Activated naive CD8-positive, alpha-beta T cell treated with anti-CD3 and anti-CD28 coated beads, Interleukin-2, amount 10 ng/mL, durations not matched to agents 7 days and 5 days (primary cell): ENCODE measurements at regions not wholly inside any gene's neighbourhood (a gene's known extent, or its start where the extent isn't known, plus 50 kb on each side); places are given as distances from the start of the nearest gene placed in this dataset.

Source experiments
- ATAC-seq: fragments of 150-1000 bp; cut with Tn5 transposase; one replicate; pipeline ENCODE4 v1.10.0; 2021; ENCODE audit warnings: low read depth, moderate library complexity
- POLR2A ChIA-PET: fragments of 350-600 bp; sonication (Branson Sonifier 250); formaldehyde crosslinking; loops from one replicate; lab custom pipeline; 2021; ENCODE audit warnings: antibody characterized with exemption; lab: Charles Lee
- DNase-seq: peaks from one replicate; pipeline ENCODE4 v3.0.0; 2021
- H3K27ac Mint-ChIP-seq: one replicate; pipeline ENCODE4 v1.8.0; 2022; ENCODE audit warnings: mild to moderate bottlenecking, mixed read lengths
- H3K27me3 Mint-ChIP-seq: one replicate; pipeline ENCODE4 v1.8.0; 2022; ENCODE audit warnings: mild to moderate bottlenecking, moderate library complexity, mixed read lengths
- H3K36me3 Mint-ChIP-seq: one replicate; pipeline ENCODE4 v1.8.0; 2021; ENCODE audit warnings: mild to moderate bottlenecking, mixed read lengths
- H3K4me1 Mint-ChIP-seq: one replicate; pipeline ENCODE4 v1.8.0; 2021; ENCODE audit warnings: mixed read lengths
- H3K4me3 Mint-ChIP-seq: one replicate; pipeline ENCODE4 v1.8.0; 2022; ENCODE audit warnings: mild to moderate bottlenecking, moderate library complexity, mixed read lengths
- H3K9me3 Mint-ChIP-seq: one replicate; pipeline ENCODE4 v1.8.0; 2021; ENCODE audit warnings: mixed read lengths

- no peak for DNase-seq
- H3K36me3 Mint-ChIP-seq, result no peaks in the 10 kb centered on the region
- H3K9me3 Mint-ChIP-seq, result no peaks in the 10 kb centered on the region
- no peak overlapping the region for H3K27ac Mint-ChIP-seq
- no peak for ATAC-seq
- POLR2A ChIA-PET, result no interaction called here
- H3K27me3 Mint-ChIP-seq, result no peaks in the 10 kb centered on the region
- no peak overlapping the region for H3K4me3 Mint-ChIP-seq
- H3K4me1 Mint-ChIP-seq, result no peaks in the 10 kb centered on the region
These were observed 146.8 kb upstream of the ADAMTSL1 start for GRCh38 chr9:18327121-18327520.

- no peak for ATAC-seq
- DNase-seq, result no peak
- no peak overlapping the region for H3K4me3 Mint-ChIP-seq
- no peaks in the 10 kb centered on the region for H3K9me3 Mint-ChIP-seq
- no peak overlapping the region for H3K27ac Mint-ChIP-seq
- no peaks in the 10 kb centered on the region for H3K36me3 Mint-ChIP-seq
- no peaks in the 10 kb centered on the region for H3K27me3 Mint-ChIP-seq
- H3K4me1 Mint-ChIP-seq, result no peaks in the 10 kb centered on the region
- POLR2A ChIA-PET, result no interaction called here
These were observed 143.3 kb upstream of the ADAMTSL1 start for GRCh38 chr9:18330401-18331309.

GRCh38 chr9:18331310-18331684 lies 142.7 kb upstream of the ADAMTSL1 start:
- no peak overlapping the region for H3K27ac Mint-ChIP-seq
- POLR2A ChIA-PET, result no interaction called here
- H3K4me3 Mint-ChIP-seq, result no peak overlapping the region
- DNase-seq (no peak), ATAC-seq (no peak)
- no peaks in the 10 kb centered on the region for H3K4me1 Mint-ChIP-seq
- H3K36me3 Mint-ChIP-seq, result no peaks in the 10 kb centered on the region
- no peaks in the 10 kb centered on the region for H3K9me3 Mint-ChIP-seq
- H3K27me3 Mint-ChIP-seq, result no peaks in the 10 kb centered on the region

- no peak for DNase-seq
- Mint-ChIP-seq H3K36me3 (no peaks in the 10 kb centered on the region), H3K27me3 (no peaks in the 10 kb centered on the region), H3K4me3 (no peak overlapping the region), H3K4me1 (no peaks in the 10 kb centered on the region), H3K27ac (no peak overlapping the region), H3K9me3 (no peaks in the 10 kb centered on the region)
- ATAC-seq, result no peak
- POLR2A ChIA-PET, result no interaction called here
These were observed 142.1 kb upstream of the ADAMTSL1 start for GRCh38 chr9:18331808-18332209.

GRCh38 chr9:18333157-18333556 lies 140.8 kb upstream of the ADAMTSL1 start:
- no peak for DNase-seq
- Mint-ChIP-seq H3K27me3 (no peaks in the 10 kb centered on the region), H3K9me3 (no peaks in the 10 kb centered on the region), H3K4me3 (no peak overlapping the region), H3K27ac (no peak overlapping the region), H3K36me3 (no peaks in the 10 kb centered on the region), H3K4me1 (no peaks in the 10 kb centered on the region)
- POLR2A ChIA-PET, result no interaction called here
- no peak for ATAC-seq

GRCh38 chr9:18335825-18336224 lies 138.1 kb upstream of the ADAMTSL1 start:
- H3K27ac Mint-ChIP-seq, result no peak overlapping the region
- H3K36me3 Mint-ChIP-seq, result no peaks in the 10 kb centered on the region
- no peak for ATAC-seq
- H3K27me3 Mint-ChIP-seq, result no peaks in the 10 kb centered on the region
- no peaks in the 10 kb centered on the region for H3K9me3 Mint-ChIP-seq
- POLR2A ChIA-PET, result no interaction called here
- no peaks in the 10 kb centered on the region for H3K4me1 Mint-ChIP-seq
- H3K4me3 Mint-ChIP-seq, result no peak overlapping the region
- DNase-seq, result no peak

- DNase-seq (no peak), ATAC-seq (no peak)
- Mint-ChIP-seq H3K27me3 (no peaks in the 10 kb centered on the region), H3K4me1 (no peaks in the 10 kb centered on the region), H3K27ac (no peak overlapping the region), H3K36me3 (no peaks in the 10 kb centered on the region), H3K4me3 (no peak overlapping the region), H3K9me3 (peaks cover 1% of the 10 kb centered on the region)
- POLR2A ChIA-PET, result no interaction called here
These were observed 135.9 kb upstream of the ADAMTSL1 start for GRCh38 chr9:18338042-18338441.

GRCh38 chr9:18343784-18344183 lies 130.2 kb upstream of the ADAMTSL1 start:
- H3K4me3 Mint-ChIP-seq, result no peak overlapping the region
- H3K27ac Mint-ChIP-seq, result no peak overlapping the region
- no peaks in the 10 kb centered on the region for H3K4me1 Mint-ChIP-seq
- POLR2A ChIA-PET, result no interaction called here
- no peak for ATAC-seq
- peaks cover 1% of the 10 kb centered on the region for H3K9me3 Mint-ChIP-seq
- no peaks in the 10 kb centered on the region for H3K36me3 Mint-ChIP-seq
- no peaks in the 10 kb centered on the region for H3K27me3 Mint-ChIP-seq
- no peak for DNase-seq

GRCh38 chr9:18346745-18347144 lies 127.2 kb upstream of the ADAMTSL1 start:
- no peaks in the 10 kb centered on the region for H3K9me3 Mint-ChIP-seq
- POLR2A ChIA-PET, result no interaction called here
- H3K4me3 Mint-ChIP-seq, result no peak overlapping the region
- no peak for DNase-seq
- H3K36me3 Mint-ChIP-seq, result no peaks in the 10 kb centered on the region
- peaks cover 3% of the 10 kb centered on the region for H3K27me3 Mint-ChIP-seq
- H3K4me1 Mint-ChIP-seq, result no peaks in the 10 kb centered on the region
- H3K27ac Mint-ChIP-seq, result no peak overlapping the region
- no peak for ATAC-seq

- H3K36me3 Mint-ChIP-seq, result no peaks in the 10 kb centered on the region
- DNase-seq (no peak), ATAC-seq (no peak)
- POLR2A ChIA-PET, result no interaction called here
- no peaks in the 10 kb centered on the region for H3K4me1 Mint-ChIP-seq
- H3K4me3 Mint-ChIP-seq, result no peak overlapping the region
- peaks cover 3% of the 10 kb centered on the region for H3K27me3 Mint-ChIP-seq
- no peaks in the 10 kb centered on the region for H3K9me3 Mint-ChIP-seq
- H3K27ac Mint-ChIP-seq, result no peak overlapping the region
These were observed 126.4 kb upstream of the ADAMTSL1 start for GRCh38 chr9:18347386-18348082.

- peaks cover 3% of the 10 kb centered on the region for H3K27me3 Mint-ChIP-seq
- no peaks in the 10 kb centered on the region for H3K9me3 Mint-ChIP-seq
- ATAC-seq, result no peak
- POLR2A ChIA-PET, result no interaction called here
- DNase-seq, result no peak
- no peak overlapping the region for H3K27ac Mint-ChIP-seq
- no peak overlapping the region for H3K4me3 Mint-ChIP-seq
- no peaks in the 10 kb centered on the region for H3K4me1 Mint-ChIP-seq
- no peaks in the 10 kb centered on the region for H3K36me3 Mint-ChIP-seq
These were observed 125.9 kb upstream of the ADAMTSL1 start for GRCh38 chr9:18348083-18348475.

- H3K27me3 Mint-ChIP-seq, result peaks cover 3% of the 10 kb centered on the region
- no peak for DNase-seq
- no peaks in the 10 kb centered on the region for H3K36me3 Mint-ChIP-seq
- no peaks in the 10 kb centered on the region for H3K4me1 Mint-ChIP-seq
- ATAC-seq, result no peak
- H3K9me3 Mint-ChIP-seq, result no peaks in the 10 kb centered on the region
- H3K27ac Mint-ChIP-seq, result no peak overlapping the region
- POLR2A ChIA-PET, result no interaction called here
- H3K4me3 Mint-ChIP-seq, result no peak overlapping the region
These were observed 124.4 kb upstream of the ADAMTSL1 start for GRCh38 chr9:18349530-18349929.

- Mint-ChIP-seq H3K4me1 (no peaks in the 10 kb centered on the region), H3K27me3 (peaks cover 3% of the 10 kb centered on the region), H3K27ac (no peak overlapping the region), H3K36me3 (no peaks in the 10 kb centered on the region), H3K9me3 (no peaks in the 10 kb centered on the region), H3K4me3 (no peak overlapping the region)
- POLR2A ChIA-PET, result no interaction called here
- ATAC-seq, result no peak
- no peak for DNase-seq
These were observed 123.9 kb upstream of the ADAMTSL1 start for GRCh38 chr9:18350036-18350435.

- Mint-ChIP-seq H3K27me3 (peaks cover 3% of the 10 kb centered on the region), H3K4me3 (no peak overlapping the region), H3K27ac (no peak overlapping the region), H3K4me1 (no peaks in the 10 kb centered on the region), H3K36me3 (no peaks in the 10 kb centered on the region), H3K9me3 (no peaks in the 10 kb centered on the region)
- no peak for ATAC-seq
- POLR2A ChIA-PET, result no interaction called here
- DNase-seq, result no peak
These were observed 122.9 kb upstream of the ADAMTSL1 start for GRCh38 chr9:18350995-18351595.
